CD4-positive, alpha-beta T cell treated with Interleukin-15 for 4 hours (primary cell): ENCODE measurements at regions not wholly inside any gene's neighbourhood (a gene's known extent, or its start where the extent isn't known, plus 50 kb on each side); places are given as distances from the start of the nearest gene placed in this dataset.

Source experiments
- DNase-seq: peaks from one replicate; pipeline ENCODE4 v3.0.0-alpha.2; 2020; ENCODE audit warnings: low spot score

- DNase-seq: no peak
Observed at GRCh38 chr2:136062066-136062837, 55.7 kb downstream of the CXCR4 start.

- DNase-seq: no peak
Observed at GRCh38 chr2:136060416-136060815, 57.5 kb downstream of the CXCR4 start.

- DNase-seq: no peak
Observed at GRCh38 chr2:136059036-136059472, 58.9 kb downstream of the CXCR4 start.

- no peak for DNase-seq
Observed at GRCh38 chr2:136058262-136058661, 59.7 kb downstream of the CXCR4 start.

GRCh38 chr2:136057802-136058140 is 60.2 kb downstream of the CXCR4 start:
- DNase-seq: no peak

GRCh38 chr2:136057023-136057801 is 60.7 kb downstream of the CXCR4 start:
- peak; percentile 61 for DNase-seq

GRCh38 chr2:136055929-136056688 is 61.8 kb downstream of the CXCR4 start:
- DNase-seq: peak; percentile 81

GRCh38 chr2:136054856-136055255 is 63.1 kb downstream of the CXCR4 start:
- no peak for DNase-seq

- DNase-seq: peak; percentile 63
Observed at GRCh38 chr2:136052369-136053362, 65.3 kb downstream of the CXCR4 start.

- DNase-seq: peak; percentile 66
Observed at GRCh38 chr2:136051725-136052048, 66.3 kb upstream of the DARS1 start.

- peak; percentile 53 for DNase-seq
Observed at GRCh38 chr2:136051001-136051724, 65.7 kb upstream of the DARS1 start.

- DNase-seq: no peak
Observed at GRCh38 chr2:136049991-136050920, 64.8 kb upstream of the DARS1 start.

GRCh38 chr2:136049011-136049742 is 63.8 kb upstream of the DARS1 start:
- peak; percentile 73 for DNase-seq

GRCh38 chr2:136045835-136046570 is 60.6 kb upstream of the DARS1 start:
- no peak for DNase-seq

- no peak for DNase-seq
Observed at GRCh38 chr2:136045344-136045743, 59.9 kb upstream of the DARS1 start.
